ENCODE measurements at regions not wholly inside any gene's neighbourhood (a gene's known extent, or its start where the extent isn't known, plus 50 kb on each side); places are given as distances from the start of the nearest gene placed in this dataset.

- TF ChIP-seq, protein P1, sequence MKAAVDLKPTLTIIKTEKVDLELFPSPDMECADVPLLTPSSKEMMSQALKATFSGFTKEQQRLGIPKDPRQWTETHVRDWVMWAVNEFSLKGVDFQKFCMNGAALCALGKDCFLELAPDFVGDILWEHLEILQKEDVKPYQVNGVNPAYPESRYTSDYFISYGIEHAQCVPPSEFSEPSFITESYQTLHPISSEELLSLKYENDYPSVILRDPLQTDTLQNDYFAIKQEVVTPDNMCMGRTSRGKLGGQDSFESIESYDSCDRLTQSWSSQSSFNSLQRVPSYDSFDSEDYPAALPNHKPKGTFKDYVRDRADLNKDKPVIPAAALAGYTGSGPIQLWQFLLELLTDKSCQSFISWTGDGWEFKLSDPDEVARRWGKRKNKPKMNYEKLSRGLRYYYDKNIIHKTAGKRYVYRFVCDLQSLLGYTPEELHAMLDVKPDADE (IDR thresholded peaks at IDR 0.05), result no peak
- TF ChIP-seq STAT1 (IDR thresholded peaks at IDR 0.05; ENCODE audit: unreplicated experiment), result no peak
- TF ChIP-seq EZH2 (IDR thresholded peaks at IDR 0.05; ENCODE audit: low read depth, unreplicated experiment), result no peak
- TF ChIP-seq REST (IDR thresholded peaks at IDR 0.05; ENCODE audit: unreplicated experiment), result no peak
- no peak for TF ChIP-seq JUNB (IDR thresholded peaks at IDR 0.05; ENCODE audit: unreplicated experiment)
- TF ChIP-seq POLR2AphosphoS5 (IDR thresholded peaks at IDR 0.05; ENCODE audit: low read depth), result no peak
- no peak for TF ChIP-seq ZNF331 (CRISPR knock-in tag; IDR thresholded peaks at IDR 0.05; ENCODE audit: low read depth)
These were observed 139.2 kb upstream of the ECI2 start (continued) for GRCh38 chr6:4274382-4275082.

DNA sequence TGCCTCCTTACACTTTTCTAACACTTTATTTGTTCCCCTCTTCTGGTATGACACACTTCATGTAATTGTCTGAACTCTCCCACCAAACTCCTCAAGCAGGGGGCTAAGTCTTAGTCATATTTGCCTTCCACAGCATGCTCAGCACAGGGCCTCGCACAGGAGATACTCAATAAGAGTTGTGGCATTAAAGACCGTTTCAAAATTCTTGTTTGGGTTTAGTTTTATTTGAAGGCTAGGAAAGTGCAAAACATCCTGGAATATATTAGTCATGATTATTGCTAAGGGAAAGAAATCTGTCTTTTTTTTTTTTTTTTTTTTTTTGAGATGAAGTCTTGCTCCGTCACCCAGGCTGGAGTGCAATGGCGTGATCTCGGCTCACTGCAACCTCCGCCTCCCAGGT, 137.6 kb upstream of the ECI2 start:
- DNase-seq (ENCODE audit: low spot score) (no peak), ATAC-seq (no peak)
- Mint-ChIP-seq H3K4me1 (peaks cover 5% of the 10 kb centered on the region; the same call in 2 of the 3 replicates), H3K36me3 (ENCODE audit: low read depth) (no peaks in the 10 kb centered on the region), H3K9me3 (no peaks in the 10 kb centered on the region; the same call in 1 of the 3 replicates), H3K4me3 (no peak overlapping the region), H3K27me3 (ENCODE audit: insufficient read depth, low read depth, poor library complexity) (peaks cover 2% of the 10 kb centered on the region), H3K27ac (no peak overlapping the region)
- peaks cover 4% of the 10 kb centered on the region; the same call in 1 of the 2 replicates for H3K9me2 ChIP-seq (ENCODE audit: insufficient read depth)
- no peaks in the 10 kb centered on the region for H4K20me1 ChIP-seq (replicated peaks; ENCODE audit: insufficient read depth)
- H2AFZ ChIP-seq, result no peak overlapping the region
- H3K79me2 ChIP-seq (replicated peaks; ENCODE audit: insufficient read depth), result no peaks in the 10 kb centered on the region
- no peak overlapping the region for H3K27ac ChIP-seq (ENCODE audit: low read depth)
- no peaks in the 10 kb centered on the region for H3F3A ChIP-seq (replicated peaks; ENCODE audit: low read depth)
- H3K4me1 ChIP-seq (ENCODE audit: insufficient read depth), result no peaks in the 10 kb centered on the region
- H3K36me3 ChIP-seq (ENCODE audit: insufficient read depth), result no peaks in the 10 kb centered on the region
- no peak overlapping the region for H3K4me2 ChIP-seq
- no peak overlapping the region for H3K4me3 ChIP-seq
- H3K27me3 ChIP-seq (ENCODE audit: insufficient read depth), result no peaks in the 10 kb centered on the region
- TF ChIP-seq ZNF114 (CRISPR knock-in tag; IDR thresholded peaks at IDR 0.05) (no peak), ZNF331 (CRISPR knock-in tag; IDR thresholded peaks at IDR 0.05; ENCODE audit: low read depth) (no peak), EZH2 (IDR thresholded peaks at IDR 0.05; ENCODE audit: low read depth, unreplicated experiment) (no peak), REST (IDR thresholded peaks at IDR 0.05; ENCODE audit: unreplicated experiment) (no peak), JUNB (IDR thresholded peaks at IDR 0.05; ENCODE audit: unreplicated experiment) (no peak), EZH2phosphoT487 (IDR thresholded peaks at IDR 0.05; ENCODE audit: unreplicated experiment) (no peak), STAT1 (IDR thresholded peaks at IDR 0.05; ENCODE audit: unreplicated experiment) (no peak), POLR2AphosphoS5 (IDR thresholded peaks at IDR 0.05; ENCODE audit: low read depth) (no peak), CTCF (conservative IDR thresholded peaks at IDR 0.05; ENCODE audit: low read depth in 2 of 2) (no peak)

Measured in GM23338 (cell line).